ENCODE measurements at regions not wholly inside any gene's neighbourhood (a gene's known extent, or its start where the extent isn't known, plus 50 kb on each side); places are given as distances from the start of the nearest gene placed in this dataset.

DNA sequence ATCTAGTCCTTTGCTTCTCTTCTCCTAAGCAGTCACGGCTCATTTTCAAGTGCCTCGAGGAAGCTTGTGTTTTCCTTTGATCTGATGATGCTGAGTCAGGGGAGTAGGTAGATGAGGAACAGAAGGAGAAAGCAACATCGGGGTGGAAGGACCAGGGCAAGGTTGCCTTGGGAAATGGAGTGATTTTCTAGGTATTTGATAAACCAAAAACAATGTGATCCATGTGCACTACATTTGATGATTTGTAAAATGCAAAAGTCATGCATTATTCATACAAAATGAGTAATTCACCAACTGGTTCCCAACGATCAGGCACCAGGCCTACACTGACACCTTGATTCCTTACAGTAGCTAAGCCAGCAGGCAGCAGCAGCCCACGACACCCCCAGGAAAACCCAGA lies 205.3 kb downstream of the ANAPC1 start:
- Histone ChIP-seq H3F3A (ENCODE audit: control insufficient read depth, insufficient read depth) (peaks cover 8% of the 10 kb centered on the region; the same call in 1 of the 2 replicates), H3K27me3 (ENCODE audit: control insufficient read depth, low read length) (no peaks in the 10 kb centered on the region), H3K4me3 (ENCODE audit: low read length) (peak overlapping the region; percentile 32; the same call in 1 of the 2 replicates), H3K36me3 (ENCODE audit: control insufficient read depth, low read length) (no peaks in the 10 kb centered on the region), H3K9me3 (ENCODE audit: control insufficient read depth, insufficient read depth, low read length) (no peaks in the 10 kb centered on the region), H4K20me1 (ENCODE audit: control insufficient read depth, insufficient read depth, low read depth, low read length) (no peaks in the 10 kb centered on the region), H3K4me2 (ENCODE audit: low read length) (peak overlapping the region; percentile 66), H3K9me2 (replicated peaks; ENCODE audit: control insufficient read depth, low read length) (no peaks in the 10 kb centered on the region), H3K4me1 (ENCODE audit: control insufficient read depth, low read length) (peaks cover 57% of the 10 kb centered on the region), H3K27ac (ENCODE audit: low read depth, low read length) (no peak overlapping the region), H3K79me2 (ENCODE audit: control insufficient read depth, low read length) (no peaks in the 10 kb centered on the region)
- no peak for TF ChIP-seq EZH2phosphoT487 (IDR thresholded peaks at IDR 0.05; ENCODE audit: borderline replicate concordance, low read length)
- TF ChIP-seq, protein P1, sequence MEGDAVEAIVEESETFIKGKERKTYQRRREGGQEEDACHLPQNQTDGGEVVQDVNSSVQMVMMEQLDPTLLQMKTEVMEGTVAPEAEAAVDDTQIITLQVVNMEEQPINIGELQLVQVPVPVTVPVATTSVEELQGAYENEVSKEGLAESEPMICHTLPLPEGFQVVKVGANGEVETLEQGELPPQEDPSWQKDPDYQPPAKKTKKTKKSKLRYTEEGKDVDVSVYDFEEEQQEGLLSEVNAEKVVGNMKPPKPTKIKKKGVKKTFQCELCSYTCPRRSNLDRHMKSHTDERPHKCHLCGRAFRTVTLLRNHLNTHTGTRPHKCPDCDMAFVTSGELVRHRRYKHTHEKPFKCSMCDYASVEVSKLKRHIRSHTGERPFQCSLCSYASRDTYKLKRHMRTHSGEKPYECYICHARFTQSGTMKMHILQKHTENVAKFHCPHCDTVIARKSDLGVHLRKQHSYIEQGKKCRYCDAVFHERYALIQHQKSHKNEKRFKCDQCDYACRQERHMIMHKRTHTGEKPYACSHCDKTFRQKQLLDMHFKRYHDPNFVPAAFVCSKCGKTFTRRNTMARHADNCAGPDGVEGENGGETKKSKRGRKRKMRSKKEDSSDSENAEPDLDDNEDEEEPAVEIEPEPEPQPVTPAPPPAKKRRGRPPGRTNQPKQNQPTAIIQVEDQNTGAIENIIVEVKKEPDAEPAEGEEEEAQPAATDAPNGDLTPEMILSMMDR (IDR thresholded peaks at IDR 0.05; ENCODE audit: low read depth, low read length, poor library complexity, severe bottlenecking) = no peak

DNA sequence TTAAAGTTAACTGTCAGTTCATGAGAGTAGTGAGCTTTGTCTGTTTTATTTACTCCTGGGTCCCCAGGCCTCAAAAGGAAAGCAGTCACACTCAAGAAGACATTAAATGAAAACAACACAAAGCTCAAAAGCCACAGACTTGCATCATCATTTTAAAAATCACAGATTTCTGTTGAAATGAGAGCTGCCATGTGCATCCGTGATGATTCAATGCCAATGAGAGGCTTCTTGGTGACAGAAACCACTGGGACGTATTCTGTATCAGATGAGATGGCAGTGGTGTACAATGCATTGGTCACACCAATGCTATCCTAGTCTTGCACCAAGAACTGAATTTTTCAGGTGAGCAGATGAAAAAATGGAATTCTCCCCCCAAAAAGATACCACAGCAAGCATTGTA lies 204.8 kb downstream of the ANAPC1 start:
- H3K4me3 ChIP-seq (ENCODE audit: low read length) = no peak overlapping the region
- peaks cover 8% of the 10 kb centered on the region; the same call in 1 of the 2 replicates for H3F3A ChIP-seq (ENCODE audit: control insufficient read depth, insufficient read depth)
- H3K79me2 ChIP-seq (ENCODE audit: control insufficient read depth, low read length) = no peaks in the 10 kb centered on the region
- TF ChIP-seq EZH2phosphoT487 (IDR thresholded peaks at IDR 0.05; ENCODE audit: borderline replicate concordance, low read length) = no peak
- TF ChIP-seq, protein P1 (IDR thresholded peaks at IDR 0.05; ENCODE audit: low read depth, low read length, poor library complexity, severe bottlenecking) = no peak
- H3K9me2 ChIP-seq (replicated peaks; ENCODE audit: control insufficient read depth, low read length) = no peaks in the 10 kb centered on the region
- peaks cover 51% of the 10 kb centered on the region for H3K4me1 ChIP-seq (ENCODE audit: control insufficient read depth, low read length)
- H3K9me3 ChIP-seq (ENCODE audit: control insufficient read depth, insufficient read depth, low read length) = no peaks in the 10 kb centered on the region
- no peaks in the 10 kb centered on the region for H3K36me3 ChIP-seq (ENCODE audit: control insufficient read depth, low read length)
- H3K4me2 ChIP-seq (ENCODE audit: low read length) = no peak overlapping the region
- H4K20me1 ChIP-seq (ENCODE audit: control insufficient read depth, insufficient read depth, low read depth, low read length) = no peaks in the 10 kb centered on the region
- no peaks in the 10 kb centered on the region for H3K27me3 ChIP-seq (ENCODE audit: control insufficient read depth, low read length)
- no peak overlapping the region for H3K27ac ChIP-seq (ENCODE audit: low read depth, low read length)

DNA sequence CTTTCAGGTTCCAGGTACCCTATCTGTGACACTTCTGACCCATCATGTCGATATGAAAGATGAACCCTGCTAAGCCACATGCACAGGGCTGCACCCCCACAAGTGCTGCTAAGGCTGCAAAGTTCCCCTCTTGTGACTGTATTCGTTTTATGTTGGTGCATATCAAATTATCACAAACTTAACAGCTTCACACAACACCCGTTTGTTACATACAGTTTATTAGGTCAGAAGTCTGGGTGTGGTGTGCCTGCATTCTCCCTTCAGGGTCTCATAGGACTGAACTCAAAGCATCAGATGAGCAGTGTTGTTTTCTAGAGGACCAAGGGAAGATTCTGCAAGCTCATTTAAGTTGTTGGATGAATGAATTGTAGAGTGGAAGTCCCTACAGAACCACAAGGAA lies 199.4 kb downstream of the ANAPC1 start:
- H3K9me3 ChIP-seq (ENCODE audit: control insufficient read depth, insufficient read depth, low read length) = no peaks in the 10 kb centered on the region
- H4K20me1 ChIP-seq (ENCODE audit: control insufficient read depth, insufficient read depth, low read depth, low read length) = no peaks in the 10 kb centered on the region
- H3K79me2 ChIP-seq (ENCODE audit: control insufficient read depth, low read length) = no peaks in the 10 kb centered on the region
- no peak overlapping the region for H3K4me2 ChIP-seq (ENCODE audit: low read length)
- no peaks in the 10 kb centered on the region for H3K36me3 ChIP-seq (ENCODE audit: control insufficient read depth, low read length)
- H3K4me1 ChIP-seq (ENCODE audit: control insufficient read depth, low read length) = peaks cover 7% of the 10 kb centered on the region
- H3F3A ChIP-seq (ENCODE audit: control insufficient read depth, insufficient read depth) = no peaks in the 10 kb centered on the region
- no peak for TF ChIP-seq EZH2phosphoT487 (IDR thresholded peaks at IDR 0.05; ENCODE audit: borderline replicate concordance, low read length)
- TF ChIP-seq, protein P1 (IDR thresholded peaks at IDR 0.05; ENCODE audit: low read depth, low read length, poor library complexity, severe bottlenecking) = no peak
- H3K9me2 ChIP-seq (replicated peaks; ENCODE audit: control insufficient read depth, low read length) = no peaks in the 10 kb centered on the region
- H3K27ac ChIP-seq (ENCODE audit: low read depth, low read length) = no peak overlapping the region
- no peaks in the 10 kb centered on the region for H3K27me3 ChIP-seq (ENCODE audit: control insufficient read depth, low read length)
- no peak overlapping the region for H3K4me3 ChIP-seq (ENCODE audit: low read length)

All from DOHH2 (cell line).